Activated CD4-positive, alpha-beta T cell treated with anti-CD3 and anti-CD28 coated beads, Interleukin-2, amount 10 ng/mL, durations not matched to agents 7 days and 5 days (primary cell): ENCODE measurements at regions not wholly inside any gene's neighbourhood (a gene's known extent, or its start where the extent isn't known, plus 50 kb on each side); places are given as distances from the start of the nearest gene placed in this dataset.
A peak's percentile ranks its signal among the peaks of the same experiment; 100 is the strongest.

ENCODE experiments used
- CTCF ChIA-PET: fragments of 350-600 bp; sonication (Branson Sonifier 250); formaldehyde crosslinking; loops from one replicate; lab custom pipeline; 2021; ENCODE audit warnings: antibody characterized with exemption; lab: Charles Lee
- POLR2A ChIA-PET: fragments of 350-600 bp; sonication (Branson Sonifier 250); formaldehyde crosslinking; loops from one replicate; lab custom pipeline; 2021; ENCODE audit warnings: antibody characterized with exemption; lab: Charles Lee
- DNase-seq: peaks from one replicate; pipeline ENCODE4 v3.0.0-alpha.2; 2020
- H3K27ac Mint-ChIP-seq: one replicate; pipeline ENCODE4 v1.8.0; 2021; ENCODE audit warnings: mild to moderate bottlenecking, moderate library complexity, mixed read lengths
- H3K27me3 Mint-ChIP-seq: one replicate; pipeline ENCODE4 v1.8.0; 2021; ENCODE audit warnings: mixed read lengths
- H3K36me3 Mint-ChIP-seq: one replicate; pipeline ENCODE4 v1.8.0; 2021; ENCODE audit warnings: low read depth, mixed read lengths
- H3K4me1 Mint-ChIP-seq: one replicate; pipeline ENCODE4 v1.8.0; 2021; ENCODE audit warnings: mixed read lengths
- H3K4me3 Mint-ChIP-seq: one replicate; pipeline ENCODE4 v1.8.0; 2021; ENCODE audit warnings: mild to moderate bottlenecking, moderate library complexity, mixed read lengths
- H3K9me3 Mint-ChIP-seq: one replicate; pipeline ENCODE4 v1.8.0; 2021; ENCODE audit warnings: mixed read lengths

DNA sequence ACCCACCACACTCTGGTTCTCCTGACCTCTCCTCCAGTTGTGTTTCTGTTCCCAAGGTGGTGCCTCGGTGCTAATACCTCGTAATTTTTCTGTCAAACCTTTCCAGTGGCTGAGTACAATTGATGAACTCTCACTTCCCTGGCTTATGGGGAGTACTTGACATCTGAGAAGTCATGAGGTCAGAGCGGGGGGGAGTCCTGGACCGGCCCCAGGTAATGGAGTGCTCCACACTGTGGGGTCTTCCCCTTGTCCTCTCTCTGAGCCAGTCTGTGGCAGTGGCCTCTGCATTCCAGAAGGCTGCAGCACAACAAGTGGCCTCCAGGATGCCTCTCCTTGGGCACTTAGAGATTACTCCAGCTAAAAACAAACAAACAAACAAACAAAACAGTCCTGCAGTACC, 122.5 kb upstream of the TRIM2 start:
- H3K27ac Mint-ChIP-seq = no peak overlapping the region
- POLR2A ChIA-PET = no interaction called here

GRCh38 chr4:153082322-153083301, 121.6 kb upstream of the TRIM2 start:
- no peak for DNase-seq

More for the DNA sequence above, 122.5 kb upstream of the TRIM2 start:
- no peak overlapping the region for H3K4me3 Mint-ChIP-seq
- DNase-seq = no peak
- peaks cover 19% of the 10 kb centered on the region for H3K27me3 Mint-ChIP-seq
- no peaks in the 10 kb centered on the region for H3K36me3 Mint-ChIP-seq
- CTCF ChIA-PET = interaction anchor here (1.6 to 5.3 kb wide), 2 partner anchors 23 to 45 kb away, joined by 4 to 62 read pairs; no protein-coding TSS in a partner anchor
- no peaks in the 10 kb centered on the region for H3K9me3 Mint-ChIP-seq
- peaks cover 53% of the 10 kb centered on the region for H3K4me1 Mint-ChIP-seq

GRCh38 chr4:153083447-153083947, 120.7 kb upstream of the TRIM2 start:
- Mint-ChIP-seq H3K27me3 (peaks cover 14% of the 10 kb centered on the region), H3K9me3 (peaks cover 3% of the 10 kb centered on the region), H3K27ac (no peak overlapping the region), H3K4me3 (no peak overlapping the region), H3K4me1 (peaks cover 53% of the 10 kb centered on the region), H3K36me3 (no peaks in the 10 kb centered on the region)
- CTCF ChIA-PET = interaction anchor here (0.7 to 5.3 kb wide), 12 partner anchors 10 to 304 kb away, joined by 3 to 62 read pairs (median 4); partner anchors contain the start of genes ARFIP1 and TIGD4
- peak; percentile 62 for DNase-seq
- POLR2A ChIA-PET = interaction anchor here (0.6 to 0.9 kb wide), 2 partner anchors 45 to 310 kb away, joined by 3 read pairs; no protein-coding TSS in a partner anchor

More at GRCh38 chr4:153082322-153083301, 121.6 kb upstream of the TRIM2 start:
- H3K9me3 Mint-ChIP-seq = peaks cover 3% of the 10 kb centered on the region
- POLR2A ChIA-PET = interaction anchor here (0.9 kb wide), 1 partner anchor 45 kb away, joined by 3 read pairs; no protein-coding TSS in a partner anchor
- peaks cover 17% of the 10 kb centered on the region for H3K27me3 Mint-ChIP-seq
- peak overlapping the region; percentile 47 for H3K27ac Mint-ChIP-seq
- CTCF ChIA-PET = interaction anchor here (0.6 to 5.3 kb wide), 9 partner anchors 11 to 303 kb away, joined by 3 to 62 read pairs (median 4); partner anchors contain the start of genes ARFIP1 and TIGD4
- H3K4me3 Mint-ChIP-seq = no peak overlapping the region
- peaks cover 53% of the 10 kb centered on the region for H3K4me1 Mint-ChIP-seq
- H3K36me3 Mint-ChIP-seq = no peaks in the 10 kb centered on the region

GRCh38 chr4:153084224-153084979, 119.8 kb upstream of the TRIM2 start:
- Mint-ChIP-seq H3K27me3 (peaks cover 13% of the 10 kb centered on the region), H3K27ac (no peak overlapping the region), H3K36me3 (no peaks in the 10 kb centered on the region), H3K4me1 (peaks cover 52% of the 10 kb centered on the region), H3K9me3 (peaks cover 3% of the 10 kb centered on the region), H3K4me3 (no peak overlapping the region)
- ChIA-PET CTCF (interaction anchor here (0.9 to 5.3 kb wide), 9 partner anchors 9 to 305 kb away, joined by 3 to 62 read pairs (median 3); partner anchors contain the start of genes ARFIP1 and TIGD4), POLR2A (no interaction called here)
- no peak for DNase-seq

DNA sequence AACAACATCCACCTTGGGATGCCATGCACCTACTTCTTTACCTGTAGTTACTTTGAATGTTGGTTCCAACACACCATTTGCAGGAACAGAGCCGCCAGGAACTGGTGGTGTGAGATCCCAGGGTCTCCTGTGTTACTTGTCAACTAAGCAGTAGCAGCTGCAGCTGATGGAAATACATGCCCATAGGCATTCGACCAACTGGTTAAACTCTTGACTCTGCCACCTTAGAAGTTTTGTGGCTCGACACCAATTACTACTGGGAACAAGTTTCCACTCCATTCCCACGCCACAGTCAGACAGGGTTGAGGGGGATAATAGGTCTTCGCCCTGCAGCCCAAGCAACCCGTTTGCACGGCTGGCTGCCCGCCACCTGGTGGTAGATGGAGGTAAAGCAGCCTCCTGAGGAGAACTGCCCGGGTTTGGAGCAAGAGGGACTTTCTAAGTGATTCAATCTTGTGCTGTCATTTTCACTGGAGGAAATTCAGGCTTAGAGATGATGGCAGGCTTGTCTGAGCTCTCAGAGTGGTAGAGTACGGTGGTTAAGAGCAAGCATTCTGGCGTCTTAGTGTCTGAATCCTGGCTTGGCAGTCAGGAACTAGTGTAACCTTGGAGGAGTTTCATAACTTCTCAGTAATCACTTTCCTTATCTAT, 119.1 kb upstream of the TRIM2 start:
- ChIA-PET POLR2A (no interaction called here), CTCF (interaction anchor here (0.5 to 5.3 kb wide), 9 partner anchors 9 to 373 kb away, joined by 3 to 62 read pairs (median 4); no protein-coding TSS in a partner anchor)
- DNase-seq = peak; percentile 78
- H3K4me1 Mint-ChIP-seq = peaks cover 45% of the 10 kb centered on the region
- no peak overlapping the region for H3K4me3 Mint-ChIP-seq
- H3K9me3 Mint-ChIP-seq = peaks cover 3% of the 10 kb centered on the region
- H3K27me3 Mint-ChIP-seq = peaks cover 10% of the 10 kb centered on the region
- no peaks in the 10 kb centered on the region for H3K36me3 Mint-ChIP-seq
- no peak overlapping the region for H3K27ac Mint-ChIP-seq

GRCh38 chr4:153087671-153088194, 116.5 kb upstream of the TRIM2 start:
- H3K36me3 Mint-ChIP-seq = no peaks in the 10 kb centered on the region
- ChIA-PET CTCF (interaction anchor here (0.7 to 1.9 kb wide), 3 partner anchors 9 to 40 kb away, joined by 3 to 6 read pairs (median 5); no protein-coding TSS in a partner anchor), POLR2A (no interaction called here)
- no peak overlapping the region for H3K27ac Mint-ChIP-seq
- peaks cover 9% of the 10 kb centered on the region for H3K27me3 Mint-ChIP-seq
- peaks cover 3% of the 10 kb centered on the region for H3K9me3 Mint-ChIP-seq
- DNase-seq = no peak
- no peak overlapping the region for H3K4me3 Mint-ChIP-seq
- peaks cover 33% of the 10 kb centered on the region for H3K4me1 Mint-ChIP-seq

GRCh38 chr4:153089742-153090141, 114.5 kb upstream of the TRIM2 start:
- H3K9me3 Mint-ChIP-seq = peaks cover 3% of the 10 kb centered on the region
- H3K27me3 Mint-ChIP-seq = peaks cover 9% of the 10 kb centered on the region
- DNase-seq = no peak
- POLR2A ChIA-PET = no interaction called here
- H3K4me3 Mint-ChIP-seq = no peak overlapping the region
- CTCF ChIA-PET = interaction anchor here (1.0 to 1.9 kb wide), 3 partner anchors 17 to 141 kb away, joined by 3 to 7 read pairs (median 5); no protein-coding TSS in a partner anchor
- H3K4me1 Mint-ChIP-seq = peaks cover 16% of the 10 kb centered on the region
- H3K27ac Mint-ChIP-seq = no peak overlapping the region
- H3K36me3 Mint-ChIP-seq = no peaks in the 10 kb centered on the region

GRCh38 chr4:153090181-153090580, 114.1 kb upstream of the TRIM2 start:
- H3K4me3 Mint-ChIP-seq = no peak overlapping the region
- peaks cover 9% of the 10 kb centered on the region for H3K27me3 Mint-ChIP-seq
- no peaks in the 10 kb centered on the region for H3K36me3 Mint-ChIP-seq
- peaks cover 13% of the 10 kb centered on the region for H3K4me1 Mint-ChIP-seq
- CTCF ChIA-PET = interaction anchor here (1.0 to 1.9 kb wide), 3 partner anchors 24 to 141 kb away, joined by 3 to 7 read pairs (median 5); no protein-coding TSS in a partner anchor
- H3K27ac Mint-ChIP-seq = no peak overlapping the region
- POLR2A ChIA-PET = no interaction called here
- no peak for DNase-seq
- H3K9me3 Mint-ChIP-seq = peaks cover 3% of the 10 kb centered on the region

GRCh38 chr4:153090670-153091385, 113.4 kb upstream of the TRIM2 start:
- H3K9me3 Mint-ChIP-seq = peaks cover 3% of the 10 kb centered on the region
- H3K27ac Mint-ChIP-seq = no peak overlapping the region
- peaks cover 5% of the 10 kb centered on the region for H3K27me3 Mint-ChIP-seq
- ChIA-PET CTCF (interaction anchor here (1.0 to 1.3 kb wide), 4 partner anchors 11 to 142 kb away, joined by 3 to 5 read pairs (median 3); no protein-coding TSS in a partner anchor), POLR2A (no interaction called here)
- H3K36me3 Mint-ChIP-seq = no peaks in the 10 kb centered on the region
- DNase-seq = no peak
- no peak overlapping the region for H3K4me3 Mint-ChIP-seq
- H3K4me1 Mint-ChIP-seq = peaks cover 6% of the 10 kb centered on the region

GRCh38 chr4:153093396-153093795, 110.8 kb upstream of the TRIM2 start:
- Mint-ChIP-seq H3K27ac (no peak overlapping the region), H3K36me3 (no peaks in the 10 kb centered on the region), H3K4me3 (no peak overlapping the region), H3K9me3 (no peaks in the 10 kb centered on the region), H3K4me1 (peaks cover 6% of the 10 kb centered on the region), H3K27me3 (peaks cover 2% of the 10 kb centered on the region)
- no peak for DNase-seq
- POLR2A ChIA-PET = no interaction called here
- CTCF ChIA-PET = interaction anchor here (1.0 to 1.4 kb wide), 2 partner anchors 8 to 10 kb away, joined by 3 to 4 read pairs; no protein-coding TSS in a partner anchor

GRCh38 chr4:153093802-153094201, 110.4 kb upstream of the TRIM2 start:
- Mint-ChIP-seq H3K4me3 (no peak overlapping the region), H3K9me3 (no peaks in the 10 kb centered on the region), H3K4me1 (peaks cover 6% of the 10 kb centered on the region), H3K27me3 (peaks cover 2% of the 10 kb centered on the region), H3K36me3 (no peaks in the 10 kb centered on the region), H3K27ac (no peak overlapping the region)
- DNase-seq = no peak
- ChIA-PET CTCF (interaction anchor here (0.5 to 1.4 kb wide), 3 partner anchors 9 to 253 kb away, joined by 3 to 4 read pairs (median 3); no protein-coding TSS in a partner anchor), POLR2A (no interaction called here)
